HepG2 (cell line): ENCODE measurements at regions not wholly inside any gene's neighbourhood (a gene's known extent, or its start where the extent isn't known, plus 50 kb on each side); places are given as distances from the start of the nearest gene placed in this dataset.

Experiments
- ATAC-seq: fragments of 200-7000 bp; cut with Tn5 transposase; 3 replicates; pipeline ENCODE4 v1.9.1; 2020; ENCODE audit warnings: mild to moderate bottlenecking, moderate library complexity
- BruUV-seq: library from RNA; stranded (reverse); fragments of 400-500 nt; replicated peaks from 2 replicates; lab custom pipeline; 2021; lab: Mats Ljungman, UMichigan
- CTCF ChIA-PET: fragments of 300-600 bp; formaldehyde crosslinking; extraction: SDS; loops from one replicate; lab custom pipeline; 2021; ENCODE audit warnings: low total read pairs, inconsistent platforms, low intra/inter-chr PET ratio; lab: Yijun Ruan, JAX
- POLR2A ChIA-PET: fragments of 350-600 bp; sonication (Branson Sonifier 250); formaldehyde crosslinking; loops from one replicate; lab custom pipeline; 2020; ENCODE audit warnings: antibody characterized with exemption, inconsistent platforms; lab: Yijun Ruan, JAX
- DNase-seq: peaks from one replicate; pipeline ENCODE4 v3.0.0-alpha.2; 2015; ENCODE audit warnings: low spot score
- FAIRE-seq: peaks from 3 replicates; lab custom pipeline; 2011; peaks lifted over from hg19 to GRCh38; lab: Jason Lieb, UNC
- H2AFZ ChIP-seq: one replicate; pipeline ENCODE4 v1.6.1; 2011; ENCODE audit warnings: low read length, inconsistent platforms
- H3K27ac ChIP-seq: fragments of 300-600 bp; 3 replicates; pipeline ENCODE4 v1.8.0; 2011; ENCODE audit warnings: mixed run types, mild to moderate bottlenecking, mixed read lengths, low read length, inconsistent platforms; ENCODE audit not compliant: insufficient read depth; ENCODE audit errors: extremely low read length
- H3K27me3 ChIP-seq, 2 experiments: fragments of 200-600 bp in 1 of 2; 2 replicates in 1 of 2; 3 replicates in 1 of 2; pipeline versions ENCODE4 v1.6.0 to v1.8.0; 2011; ENCODE audit warnings: low read length in 2 of 2, mild to moderate bottlenecking in 2 of 2, moderate library complexity in 2 of 2, inconsistent platforms in 1 of 2; ENCODE audit not compliant: insufficient read depth in 2 of 2, control insufficient read depth in 1 of 2
- H3K36me3 ChIP-seq, 2 experiments: fragments of 200-600 bp in 1 of 2; replicated peaks in 1 of 2; 2 replicates in 1 of 2; 3 replicates in 1 of 2; pipeline versions ENCODE4 v1.5.1 to v1.8.0; 2011; ENCODE audit warnings: low read length in 2 of 2, inconsistent platforms in 1 of 2; ENCODE audit not compliant: insufficient read depth in 2 of 2, control insufficient read depth in 1 of 2
- H3K4me1 ChIP-seq: 2 replicates; pipeline ENCODE4 v1.5.1; 2012; ENCODE audit warnings: low read length, inconsistent platforms; ENCODE audit not compliant: insufficient read depth
- H3K4me2 ChIP-seq: 2 replicates; pipeline ENCODE4 v1.6.0; 2011; ENCODE audit warnings: low read depth, low read length, inconsistent platforms
- H3K4me3 ChIP-seq, 3 experiments: fragments of 200-600 bp in 1 of 3; sonication (generic), shearing (Covaris generic) in 1 of 3; replicated peaks in 1 of 3; 2 replicates each; pipeline ENCODE4 v1.5.1; 2011 to 2016; ENCODE audit warnings: low read length in 3 of 3, inconsistent platforms in 2 of 3, low read depth in 2 of 3, mild to moderate bottlenecking in 2 of 3, control low read depth in 1 of 3, mixed read lengths in 1 of 3; ENCODE audit not compliant: insufficient read depth in 1 of 3
- H3K79me2 ChIP-seq: one replicate; pipeline ENCODE4 v1.6.1; 2011; ENCODE audit warnings: low read length, inconsistent platforms; ENCODE audit not compliant: insufficient read depth
- H3K9ac ChIP-seq: 2 replicates; pipeline ENCODE4 v1.6.0; 2011; ENCODE audit warnings: mild to moderate bottlenecking, low read depth, low read length, inconsistent platforms; ENCODE audit not compliant: insufficient read depth
- H3K9me3 ChIP-seq: 2 replicates; pipeline ENCODE4 v1.5.1; 2012; ENCODE audit warnings: mild to moderate bottlenecking, low read length
- H4K20me1 ChIP-seq: 2 replicates; pipeline ENCODE4 v1.6.0; 2011; ENCODE audit warnings: inconsistent platforms, mild to moderate bottlenecking, low read length, moderate library complexity; ENCODE audit not compliant: insufficient read depth
- ADNP ChIP-seq: sonication (generic); formaldehyde crosslinking; IDR thresholded peaks from 2 replicates; pipeline ENCODE4 v1.4.0; 2020; ENCODE audit warnings: missing genetic modification reagents
- MYNN ChIP-seq: sonication (generic); formaldehyde crosslinking; IDR thresholded peaks from 2 replicates; pipeline ENCODE4 v1.4.0; 2020; ENCODE audit warnings: mild to moderate bottlenecking, low read depth, missing genetic modification reagents
- NFE2L1 ChIP-seq: sonication (generic); formaldehyde crosslinking; IDR thresholded peaks from 2 replicates; pipeline ENCODE4 v1.4.0; 2020; ENCODE audit warnings: missing genetic modification reagents, mild to moderate bottlenecking, borderline replicate concordance
- ONECUT2 ChIP-seq: sonication (generic); formaldehyde crosslinking; IDR thresholded peaks from 2 replicates; pipeline ENCODE4 v1.4.0; 2020; ENCODE audit warnings: missing genetic modification reagents
- PHB2 ChIP-seq: fragments of 450-650 bp; IDR thresholded peaks from 2 replicates; pipeline ENCODE4 v1.6.1; 2018; ENCODE audit not compliant: partially characterized antibody
- STAT5B ChIP-seq: sonication (generic); formaldehyde crosslinking; IDR thresholded peaks from 2 replicates; pipeline ENCODE4 v1.4.0; 2020; ENCODE audit warnings: missing genetic modification reagents
- SUZ12 ChIP-seq: fragments of 150-350 bp; IDR thresholded peaks from 2 replicates; pipeline ENCODE4 v1.6.1; 2014; ENCODE audit warnings: low read depth, low read length
- THYN1 ChIP-seq: sonication (generic); formaldehyde crosslinking; IDR thresholded peaks from 2 replicates; pipeline ENCODE4 v1.8.1; 2023; ENCODE audit warnings: low read depth, mild to moderate bottlenecking, moderate library complexity, missing genetic modification reagents, borderline replicate concordance
- ZMYM4 ChIP-seq: sonication (generic); formaldehyde crosslinking; IDR thresholded peaks from 2 replicates; pipeline ENCODE4 v1.8.1; 2023; ENCODE audit warnings: mild to moderate bottlenecking, missing genetic modification reagents
- ZNF17 ChIP-seq: sonication (generic); formaldehyde crosslinking; IDR thresholded peaks from 2 replicates; pipeline ENCODE4 v1.5.0; 2020; ENCODE audit warnings: mild to moderate bottlenecking, missing genetic modification reagents
- ZNF256 ChIP-seq: sonication (generic); formaldehyde crosslinking; conservative IDR thresholded peaks from 2 replicates; pipeline ENCODE4 v1.4.0; 2020; ENCODE audit warnings: missing genetic modification reagents
- ZNF362 ChIP-seq: sonication (generic); formaldehyde crosslinking; IDR thresholded peaks from 2 replicates; pipeline ENCODE4 v1.4.0; 2020; ENCODE audit warnings: missing genetic modification reagents, mild to moderate bottlenecking, borderline replicate concordance
- ZNF407 ChIP-seq: sonication (generic); formaldehyde crosslinking; IDR thresholded peaks from one replicate; pipeline ENCODE4 v1.5.1; 2020; ENCODE audit warnings: mild to moderate bottlenecking, missing genetic modification reagents; ENCODE audit errors: not compliant biosample characterization
- ZNF572 ChIP-seq: sonication (generic); formaldehyde crosslinking; IDR thresholded peaks from 2 replicates; pipeline ENCODE4 v1.5.1; 2020; ENCODE audit warnings: mild to moderate bottlenecking, missing genetic modification reagents
- ZNF589 ChIP-seq: sonication (generic); formaldehyde crosslinking; conservative IDR thresholded peaks from 2 replicates; pipeline ENCODE4 v1.8.0; 2022; ENCODE audit warnings: mild to moderate bottlenecking, moderate library complexity, missing genetic modification reagents
- WGBS: methylation state at CpG from one replicate; pipeline ENCODE4 v1.1.6; 2017; ENCODE audit warnings: low lambda C conversion rate; 5-methylcytosine and 5-hydroxymethylcytosine counted together
- in situ Hi-C: cut with HindIII; loops from 2 replicates; pipeline ENCODE4 v1.10.0; 2017; ENCODE audit warnings: low pct_unique_long_range_greater_than_20kb; ENCODE audit not compliant: extremely low pct_ligation_motif_present
- intact Hi-C: fragments of 100-400 bp; cut with micrococcal nuclease; formaldehyde crosslinking; loops from one replicate; pipeline ENCODE4 v1.10.0; 2022; ENCODE audit not compliant: unreplicated experiment
- TF ChIP-seq, protein P1 (sequence below): sonication (generic); formaldehyde crosslinking; IDR thresholded peaks from 2 replicates; pipeline ENCODE4 v1.5.0; 2020; ENCODE audit warnings: mild to moderate bottlenecking, missing genetic modification reagents

- POLR2A ChIA-PET = no interaction called here
- 0% methylated on average over 2 of the region's 2 CpGs for WGBS
- Histone ChIP-seq H3K79me2 (no peaks in the 10 kb centered on the region), H3K9me3 (no peaks in the 10 kb centered on the region), H3K4me3 (no peak overlapping the region), H3K9ac (no peak overlapping the region), H3K27ac (no peak overlapping the region), H4K20me1 (no peaks in the 10 kb centered on the region), H2AFZ (no peak overlapping the region), H3K27me3 (no peaks in the 10 kb centered on the region; a peak in 1 of 5 replicates), H3K4me2 (no peak overlapping the region), H3K4me1 (no peaks in the 10 kb centered on the region), H3K36me3 (no peaks in the 10 kb centered on the region)
- ATAC-seq (no peak), FAIRE-seq (no peak), DNase-seq (no peak)
- BruUV-seq = no TSS peak
- in situ Hi-C loops = no loop called here
- intact Hi-C loops = no loop called here
- CTCF ChIA-PET = no interaction called here
- no peak for TF ChIP-seq SUZ12
- TF ChIP-seq NFE2L1 (CRISPR knock-in tag) = no peak
- no peak for TF ChIP-seq ZNF256 (CRISPR knock-in tag)
- TF ChIP-seq ZNF362 (CRISPR knock-in tag) = no peak
- no peak for TF ChIP-seq ONECUT2 (CRISPR knock-in tag)
- TF ChIP-seq ZNF589 = no peak
- TF ChIP-seq, protein P1, sequence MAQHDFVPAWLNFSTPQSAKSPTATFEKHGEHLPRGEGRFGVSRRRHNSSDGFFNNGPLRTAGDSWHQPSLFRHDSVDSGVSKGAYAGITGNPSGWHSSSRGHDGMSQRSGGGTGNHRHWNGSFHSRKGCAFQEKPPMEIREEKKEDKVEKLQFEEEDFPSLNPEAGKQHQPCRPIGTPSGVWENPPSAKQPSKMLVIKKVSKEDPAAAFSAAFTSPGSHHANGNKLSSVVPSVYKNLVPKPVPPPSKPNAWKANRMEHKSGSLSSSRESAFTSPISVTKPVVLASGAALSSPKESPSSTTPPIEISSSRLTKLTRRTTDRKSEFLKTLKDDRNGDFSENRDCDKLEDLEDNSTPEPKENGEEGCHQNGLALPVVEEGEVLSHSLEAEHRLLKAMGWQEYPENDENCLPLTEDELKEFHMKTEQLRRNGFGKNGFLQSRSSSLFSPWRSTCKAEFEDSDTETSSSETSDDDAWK (CRISPR knock-in tag) = no peak
- TF ChIP-seq MYNN = no peak
- no peak for TF ChIP-seq THYN1 (CRISPR knock-in tag)
- TF ChIP-seq ZNF572 (CRISPR knock-in tag) = no peak
- TF ChIP-seq ADNP (CRISPR knock-in tag) = no peak
- TF ChIP-seq PHB2 = no peak
- no peak for TF ChIP-seq ZMYM4 (CRISPR knock-in tag)
- no peak for TF ChIP-seq STAT5B (CRISPR knock-in tag)
- TF ChIP-seq ZNF407 (CRISPR knock-in tag) = no peak
- TF ChIP-seq ZNF17 (CRISPR knock-in tag) = no peak
Measured at GRCh38 chr3:182116386-182116785, 404.7 kb downstream of the SOX2 start.
